NB4 (cell line): ENCODE measurements at regions not wholly inside any gene's neighbourhood (a gene's known extent, or its start where the extent isn't known, plus 50 kb on each side); places are given as distances from the start of the nearest gene placed in this dataset.

Experiments used
- CTCF ChIP-seq: IDR thresholded peaks from one replicate; pipeline ENCODE4 v1.5.1; 2012; ENCODE audit warnings: low read depth, low read length
- MYC ChIP-seq: IDR thresholded peaks from 2 replicates; pipeline ENCODE4 v1.6.1; 2011; ENCODE audit warnings: low read depth, low read length
- POLR2A ChIP-seq: IDR thresholded peaks from 2 replicates; pipeline ENCODE4 v1.6.1; 2011; ENCODE audit warnings: mild to moderate bottlenecking; ENCODE audit not compliant: insufficient read length; ENCODE audit errors: extremely low read depth

- TF ChIP-seq CTCF = no peak
- no peak for TF ChIP-seq POLR2A
- no peak for TF ChIP-seq MYC
These were observed 460.4 kb downstream of the RAPGEF2 start for GRCh38 chr4:159563257-159563656.
